ENCODE measurements at regions not wholly inside any gene's neighbourhood (a gene's known extent, or its start where the extent isn't known, plus 50 kb on each side); places are given as distances from the start of the nearest gene placed in this dataset.

GRCh38 chr3:182673336-182673735 is 120.0 kb upstream of the ATP11B start:
- no peaks in the 10 kb centered on the region for H3K36me3 ChIP-seq
- TF ChIP-seq, protein P1, sequence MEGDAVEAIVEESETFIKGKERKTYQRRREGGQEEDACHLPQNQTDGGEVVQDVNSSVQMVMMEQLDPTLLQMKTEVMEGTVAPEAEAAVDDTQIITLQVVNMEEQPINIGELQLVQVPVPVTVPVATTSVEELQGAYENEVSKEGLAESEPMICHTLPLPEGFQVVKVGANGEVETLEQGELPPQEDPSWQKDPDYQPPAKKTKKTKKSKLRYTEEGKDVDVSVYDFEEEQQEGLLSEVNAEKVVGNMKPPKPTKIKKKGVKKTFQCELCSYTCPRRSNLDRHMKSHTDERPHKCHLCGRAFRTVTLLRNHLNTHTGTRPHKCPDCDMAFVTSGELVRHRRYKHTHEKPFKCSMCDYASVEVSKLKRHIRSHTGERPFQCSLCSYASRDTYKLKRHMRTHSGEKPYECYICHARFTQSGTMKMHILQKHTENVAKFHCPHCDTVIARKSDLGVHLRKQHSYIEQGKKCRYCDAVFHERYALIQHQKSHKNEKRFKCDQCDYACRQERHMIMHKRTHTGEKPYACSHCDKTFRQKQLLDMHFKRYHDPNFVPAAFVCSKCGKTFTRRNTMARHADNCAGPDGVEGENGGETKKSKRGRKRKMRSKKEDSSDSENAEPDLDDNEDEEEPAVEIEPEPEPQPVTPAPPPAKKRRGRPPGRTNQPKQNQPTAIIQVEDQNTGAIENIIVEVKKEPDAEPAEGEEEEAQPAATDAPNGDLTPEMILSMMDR (IDR thresholded peaks at IDR 0.05; ENCODE audit: low read depth, low read length), result no peak
- no peak overlapping the region for H3K4me3 ChIP-seq
- no peak overlapping the region for H3K27ac ChIP-seq
- H3K27me3 ChIP-seq, result no peaks in the 10 kb centered on the region
- H3K9me3 ChIP-seq (ENCODE audit: low read depth), result no peaks in the 10 kb centered on the region
- H3K4me1 ChIP-seq (ENCODE audit: low read depth), result no peaks in the 10 kb centered on the region
- DNase-seq (ENCODE audit: low read depth in 1 of 2, low spot score in 1 of 2), result no peak

DNA sequence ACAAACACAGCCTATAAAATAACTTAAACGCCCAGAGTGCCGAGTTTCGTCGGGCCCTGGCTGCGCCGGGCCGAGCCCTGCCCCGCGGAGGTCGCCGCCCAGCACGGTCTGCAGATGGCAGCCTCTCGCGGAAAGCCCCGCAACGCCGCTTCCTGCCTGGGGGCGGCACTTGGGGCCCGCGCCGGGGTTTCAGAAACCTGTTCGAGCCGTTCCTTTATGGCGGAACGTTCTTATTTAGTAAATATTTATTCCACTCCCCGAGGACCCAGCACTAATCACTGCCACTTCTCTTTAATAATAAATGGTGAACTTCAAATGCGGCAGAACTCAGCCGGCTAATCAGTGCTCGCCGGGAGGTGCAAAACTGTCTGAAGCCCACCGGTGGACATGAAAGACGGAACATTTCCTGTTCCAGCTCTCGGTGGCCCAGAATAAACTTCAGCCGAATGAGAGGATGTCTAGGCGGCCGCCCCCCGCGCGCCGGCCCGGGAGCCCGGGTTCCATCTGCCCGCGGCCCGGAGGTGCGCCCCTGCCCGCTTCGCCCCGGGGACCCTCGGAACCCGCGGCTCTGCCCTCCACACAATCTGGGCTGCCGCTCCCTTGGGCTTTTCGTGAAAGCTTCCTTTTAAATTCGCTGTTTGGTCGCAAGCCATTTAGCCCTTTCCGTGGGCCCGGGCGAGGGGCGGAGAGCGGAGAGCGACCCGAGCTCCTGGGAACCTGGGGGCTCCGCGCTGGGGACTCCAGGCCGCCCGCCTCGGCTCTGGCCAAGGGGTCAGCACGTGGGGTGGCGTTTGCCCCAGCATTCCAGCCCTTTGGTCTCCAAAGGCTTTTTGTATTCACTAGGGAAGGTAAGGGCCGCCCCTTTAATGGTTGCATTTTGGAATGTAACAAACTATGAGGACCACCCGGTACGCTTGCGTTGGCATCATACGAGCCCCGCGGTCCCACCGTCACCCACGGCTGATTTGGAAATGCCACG is 110.8 kb upstream of the ATP11B start:
- TF ChIP-seq, protein P1 (IDR thresholded peaks at IDR 0.05; ENCODE audit: low read depth, low read length), result peak; percentile 26

DNA sequence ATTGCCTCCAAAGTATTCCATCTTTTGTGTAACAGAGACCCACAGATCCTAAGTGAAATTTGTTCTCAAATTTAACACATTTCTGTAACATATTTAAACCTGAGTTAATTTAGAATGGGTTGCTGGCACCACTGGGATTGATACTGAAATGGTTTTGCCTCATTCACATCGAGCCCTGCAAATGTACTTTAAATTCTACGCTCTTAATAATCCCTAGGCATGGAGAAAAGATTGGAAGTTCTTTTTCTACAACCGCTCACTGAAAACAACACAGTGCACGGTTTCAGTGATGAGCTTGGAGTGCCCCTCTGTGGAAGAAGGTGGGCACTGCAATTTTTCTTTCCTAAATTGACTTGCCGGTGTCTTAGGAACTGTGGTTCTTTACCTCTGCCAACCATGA is 109.9 kb upstream of the ATP11B start:
- no peaks in the 10 kb centered on the region for H3K36me3 ChIP-seq
- no peaks in the 10 kb centered on the region for H3K9me3 ChIP-seq (ENCODE audit: low read depth)
- H3K4me3 ChIP-seq, result no peak overlapping the region
- no peaks in the 10 kb centered on the region for H3K4me1 ChIP-seq (ENCODE audit: low read depth)
- peaks cover 3% of the 10 kb centered on the region for H3K27me3 ChIP-seq
- peak; percentile 79 to 82 for DNase-seq (ENCODE audit: low read depth in 1 of 2, low spot score in 1 of 2)
- TF ChIP-seq, protein P1 (IDR thresholded peaks at IDR 0.05; ENCODE audit: low read depth, low read length), result peak; percentile 95
- H3K27ac ChIP-seq, result no peak overlapping the region

More for the DNA sequence above, 110.8 kb upstream of the ATP11B start:
- no peak overlapping the region for H3K27ac ChIP-seq
- peak; percentile 44 to 72 for DNase-seq (ENCODE audit: low read depth in 1 of 2, low spot score in 1 of 2)
- no peaks in the 10 kb centered on the region for H3K4me1 ChIP-seq (ENCODE audit: low read depth)
- peak overlapping the region; percentile 34 for H3K4me3 ChIP-seq
- H3K9me3 ChIP-seq (ENCODE audit: low read depth), result no peaks in the 10 kb centered on the region
- H3K36me3 ChIP-seq, result no peaks in the 10 kb centered on the region
- H3K27me3 ChIP-seq, result peaks cover 3% of the 10 kb centered on the region

DNA sequence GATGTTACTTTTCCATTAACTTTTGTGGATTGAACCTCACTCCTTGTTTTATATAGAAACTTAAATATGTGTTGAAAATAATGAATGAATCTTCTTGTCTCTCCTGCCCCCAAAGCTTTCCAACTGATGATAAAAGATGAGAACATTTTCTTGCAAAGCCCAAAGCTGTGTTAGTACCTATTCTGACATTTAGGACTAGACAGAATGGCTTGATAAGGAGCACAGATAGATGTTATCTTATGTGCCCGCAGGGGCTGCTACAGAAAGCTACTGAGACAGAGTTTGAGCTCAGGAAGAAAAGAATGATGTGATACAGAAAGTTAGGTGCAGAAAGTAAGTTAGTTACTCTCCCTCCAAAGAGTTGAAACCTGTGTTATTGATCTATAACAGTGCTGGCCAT is 109.4 kb upstream of the ATP11B start:
- H3K4me3 ChIP-seq, result no peak overlapping the region
- H3K27me3 ChIP-seq, result peaks cover 3% of the 10 kb centered on the region
- H3K27ac ChIP-seq, result no peak overlapping the region
- TF ChIP-seq, protein P1 (IDR thresholded peaks at IDR 0.05; ENCODE audit: low read depth, low read length), result no peak
- H3K4me1 ChIP-seq (ENCODE audit: low read depth), result no peaks in the 10 kb centered on the region
- no peaks in the 10 kb centered on the region for H3K9me3 ChIP-seq (ENCODE audit: low read depth)
- DNase-seq (ENCODE audit: low read depth in 1 of 2, low spot score in 1 of 2), result no peak
- no peaks in the 10 kb centered on the region for H3K36me3 ChIP-seq

DNA sequence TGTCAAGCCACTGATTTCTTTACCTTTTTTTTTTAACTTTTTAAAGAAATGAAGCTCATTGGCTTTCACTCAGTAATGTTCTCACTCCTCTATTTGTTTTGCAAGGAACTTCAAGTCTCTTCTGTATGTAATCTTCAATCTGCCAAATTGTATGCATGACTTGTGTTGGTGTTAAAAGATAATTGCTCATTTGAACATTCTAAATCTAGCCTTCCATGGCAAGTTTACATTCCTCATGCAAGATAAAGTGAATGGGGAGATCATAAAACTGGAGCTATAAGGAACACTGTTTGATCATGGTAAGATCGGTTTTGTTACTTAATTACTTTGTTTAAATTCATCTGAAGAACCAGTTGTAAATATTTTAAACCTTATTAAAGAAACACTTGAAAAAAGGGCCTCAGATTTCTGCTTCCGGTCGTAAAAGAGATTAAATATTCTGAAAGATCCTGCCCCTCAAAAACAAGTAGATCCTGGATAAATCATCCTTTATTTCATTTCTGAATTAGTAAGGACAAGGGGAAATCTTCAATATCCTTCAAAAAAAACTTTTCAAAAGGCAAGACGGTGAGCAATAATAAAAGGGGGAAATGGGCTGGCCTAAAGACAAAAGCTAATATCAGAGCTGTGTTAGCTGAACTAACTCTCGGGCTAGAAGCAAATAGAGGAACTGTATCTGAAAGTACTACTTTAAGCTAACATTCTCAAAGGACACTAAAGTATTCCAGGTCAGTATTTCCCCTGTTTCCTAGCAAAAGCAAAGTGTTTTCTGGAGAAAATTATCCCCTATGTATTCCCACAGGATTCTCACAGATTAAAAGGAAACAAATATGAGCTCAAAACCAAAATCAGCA is 107.0 kb upstream of the ATP11B start:
- Histone ChIP-seq H3K9me3 (ENCODE audit: low read depth) (no peaks in the 10 kb centered on the region), H3K4me1 (ENCODE audit: low read depth) (no peaks in the 10 kb centered on the region), H3K4me3 (no peak overlapping the region), H3K36me3 (no peaks in the 10 kb centered on the region), H3K27me3 (peaks cover 3% of the 10 kb centered on the region), H3K27ac (no peak overlapping the region)
- no peak for DNase-seq (ENCODE audit: low read depth in 1 of 2, low spot score in 1 of 2)
- TF ChIP-seq, protein P1 (IDR thresholded peaks at IDR 0.05; ENCODE audit: low read depth, low read length), result no peak
